OCI-LY7 (cell line): ENCODE measurements at regions not wholly inside any gene's neighbourhood (a gene's known extent, or its start where the extent isn't known, plus 50 kb on each side); places are given as distances from the start of the nearest gene placed in this dataset.
A peak's percentile ranks its signal among the peaks of the same experiment; 100 is the strongest.

Experiments used
- BruUV-seq: library from RNA; stranded (reverse); fragments of 400-500 nt; replicated peaks from 2 replicates; lab custom pipeline; 2021; lab: Mats Ljungman, UMichigan
- CTCF ChIA-PET: fragments of 300-600 bp; sonication (Branson Sonifier 250); formaldehyde crosslinking; loops from one replicate; lab custom pipeline; 2022; ENCODE audit warnings: antibody characterized with exemption; ENCODE audit not compliant: unreplicated experiment; lab: Charles Lee
- POLR2A ChIA-PET: fragments of 300-600 bp; sonication (Branson Sonifier 250); formaldehyde crosslinking; loops from one replicate; lab custom pipeline; 2022; ENCODE audit warnings: antibody characterized with exemption; lab: Charles Lee
- DNase-seq: peaks from one replicate; pipeline ENCODE4 v3.0.0-alpha.2; 2015; ENCODE audit warnings: low spot score
- H2AFZ ChIP-seq: fragments of 200-600 bp; sonication (generic), shearing (Covaris generic); 2 replicates; pipeline ENCODE4 v1.6.1; 2014; ENCODE audit warnings: mild to moderate bottlenecking, antibody characterized with exemption, low read length, moderate library complexity
- H3K27ac ChIP-seq: fragments of 200-600 bp; sonication (generic); 2 replicates; pipeline ENCODE4 v1.5.1; 2014; ENCODE audit warnings: mixed run types, low read depth, mild to moderate bottlenecking, moderate library complexity, low read length, inconsistent platforms; ENCODE audit not compliant: poor library complexity, severe bottlenecking
- H3K36me3 ChIP-seq: fragments of 200-600 bp; sonication (generic); 2 replicates; pipeline ENCODE4 v1.6.1; 2014; ENCODE audit warnings: mild to moderate bottlenecking, antibody characterized with exemption, low read length, moderate library complexity, mixed read lengths; ENCODE audit not compliant: insufficient read depth
- H3K4me1 ChIP-seq: fragments of 200-600 bp; sonication (generic); 2 replicates; pipeline ENCODE4 v1.5.1; 2014; ENCODE audit warnings: mild to moderate bottlenecking, low read length; ENCODE audit not compliant: insufficient read depth, poor library complexity, severe bottlenecking
- H3K4me2 ChIP-seq: fragments of 200-600 bp; sonication (generic); 2 replicates; pipeline ENCODE4 v1.6.1; 2014; ENCODE audit warnings: mild to moderate bottlenecking, low read length
- H3K4me3 ChIP-seq: fragments of 200-600 bp; sonication (generic); 2 replicates; pipeline ENCODE4 v1.5.1; 2014; ENCODE audit warnings: mild to moderate bottlenecking, low read depth, low read length; ENCODE audit not compliant: poor library complexity, severe bottlenecking
- H3K79me2 ChIP-seq: fragments of 200-600 bp; sonication (generic); 2 replicates; pipeline ENCODE4 v1.6.1; 2016; ENCODE audit warnings: low read depth, mild to moderate bottlenecking, low read length, moderate library complexity, mixed read lengths; ENCODE audit not compliant: insufficient read depth
- H3K9me2 ChIP-seq: fragments of 200-600 bp; sonication (generic); 2 replicates; pipeline ENCODE4 v1.6.1; 2016; ENCODE audit warnings: mild to moderate bottlenecking, low read length, mixed read lengths; ENCODE audit not compliant: insufficient read depth
- H3K9me3 ChIP-seq: fragments of 200-600 bp; sonication (generic); 2 replicates; pipeline ENCODE4 v1.6.1; 2014; ENCODE audit warnings: mild to moderate bottlenecking, mixed run types, low read length, mixed read lengths
- H4K20me1 ChIP-seq: fragments of 200-600 bp; sonication (generic); 2 replicates; pipeline ENCODE4 v1.6.1; 2014; ENCODE audit warnings: mild to moderate bottlenecking, antibody characterized with exemption, low read length, moderate library complexity, mixed read lengths; ENCODE audit not compliant: insufficient read depth
- CTCF ChIP-seq: fragments of 200-600 bp; sonication (generic); conservative IDR thresholded peaks from 2 replicates; pipeline ENCODE4 v1.5.1; 2014; ENCODE audit warnings: mild to moderate bottlenecking, antibody characterized with exemption, low read length, moderate library complexity, mixed read lengths
- EZH2phosphoT487 ChIP-seq: fragments of 200-600 bp; sonication (generic); IDR thresholded peaks from 2 replicates; pipeline ENCODE4 v1.6.1; 2018; ENCODE audit warnings: low read depth, borderline replicate concordance, mild to moderate bottlenecking, mixed run types, antibody characterized with exemption, low read length, moderate library complexity, mixed read lengths
- intact Hi-C: fragments of 100-400 bp; cut with micrococcal nuclease; formaldehyde crosslinking; loops from one replicate; pipeline ENCODE4 v1.10.0; 2022; ENCODE audit not compliant: unreplicated experiment

- DNase-seq = no peak
- Histone ChIP-seq H3K4me1 (no peaks in the 10 kb centered on the region), H3K9me2 (no peaks in the 10 kb centered on the region), H3K27ac (no peak overlapping the region), H3K79me2 (no peaks in the 10 kb centered on the region), H2AFZ (no peak overlapping the region), H3K4me2 (no peak overlapping the region), H3K36me3 (no peaks in the 10 kb centered on the region), H3K9me3 (no peaks in the 10 kb centered on the region), H4K20me1 (no peaks in the 10 kb centered on the region), H3K4me3 (no peak overlapping the region)
- no TSS peak for BruUV-seq
- intact Hi-C loops = loop anchor here (10.0 kb wide), 1 partner anchor 335 kb away; no protein-coding TSS in a partner anchor
- CTCF ChIA-PET = no interaction called here
- TF ChIP-seq CTCF (no peak), EZH2phosphoT487 (no peak)
- POLR2A ChIA-PET = interaction anchor here (0.7 to 1.5 kb wide), 2 partner anchors 23 to 219 kb away, joined by 3 to 6 read pairs; no protein-coding TSS in a partner anchor
Measured at GRCh38 chr6:91279740-91280493, 693.0 kb upstream of the MAP3K7 start.

DNA sequence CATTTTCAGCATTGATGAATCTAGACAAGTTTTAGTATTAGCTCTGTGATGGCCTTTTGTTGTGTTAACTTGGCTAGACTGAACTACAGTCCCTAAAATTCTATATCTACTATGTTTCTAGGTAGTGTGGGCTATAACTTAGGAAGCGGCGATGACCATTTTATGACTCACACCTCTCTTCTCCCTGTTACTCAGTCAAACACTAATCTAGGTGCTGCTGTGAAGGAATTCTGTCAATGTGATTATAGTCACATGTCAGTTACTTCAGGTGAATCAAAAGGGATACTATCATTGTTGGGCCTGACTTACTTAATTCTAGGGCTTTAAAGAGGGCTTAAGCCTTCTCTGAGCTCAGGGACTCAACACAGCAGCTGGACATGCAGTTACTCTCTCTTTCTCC is 691.5 kb upstream of the MAP3K7 start:
- H3K79me2 ChIP-seq = no peaks in the 10 kb centered on the region
- no TSS peak for BruUV-seq
- no peaks in the 10 kb centered on the region for H3K4me1 ChIP-seq
- no peaks in the 10 kb centered on the region for H4K20me1 ChIP-seq
- TF ChIP-seq CTCF (no peak), EZH2phosphoT487 (no peak)
- H3K27ac ChIP-seq = no peak overlapping the region
- H3K36me3 ChIP-seq = no peaks in the 10 kb centered on the region
- H3K9me2 ChIP-seq = no peaks in the 10 kb centered on the region
- CTCF ChIA-PET = no interaction called here
- DNase-seq = no peak
- no peak overlapping the region for H2AFZ ChIP-seq
- intact Hi-C loops = no loop called here
- no peak overlapping the region for H3K4me3 ChIP-seq
- H3K4me2 ChIP-seq = no peak overlapping the region
- POLR2A ChIA-PET = no interaction called here
- no peaks in the 10 kb centered on the region for H3K9me3 ChIP-seq

- H3K4me1 ChIP-seq = no peaks in the 10 kb centered on the region
- ChIA-PET CTCF (no interaction called here), POLR2A (interaction anchor here (0.6 kb wide), 1 partner anchor 140 kb away, joined by 3 read pairs; no protein-coding TSS in a partner anchor)
- no peak overlapping the region for H2AFZ ChIP-seq
- no peaks in the 10 kb centered on the region for H3K9me3 ChIP-seq
- H3K27ac ChIP-seq = no peak overlapping the region
- H3K9me2 ChIP-seq = no peaks in the 10 kb centered on the region
- no peaks in the 10 kb centered on the region for H3K79me2 ChIP-seq
- peak; percentile 2 for DNase-seq
- no peaks in the 10 kb centered on the region for H4K20me1 ChIP-seq
- H3K36me3 ChIP-seq = no peaks in the 10 kb centered on the region
- TF ChIP-seq CTCF (peak; percentile 55), EZH2phosphoT487 (no peak)
- no peak overlapping the region for H3K4me3 ChIP-seq
- BruUV-seq = no TSS peak
- intact Hi-C loops = no loop called here
- no peak overlapping the region for H3K4me2 ChIP-seq
Measured at GRCh38 chr6:91276315-91276714, 689.4 kb upstream of the MAP3K7 start.
